HG03066 (cell line): ENCODE measurements at regions not wholly inside any gene's neighbourhood (a gene's known extent, or its start where the extent isn't known, plus 50 kb on each side); places are given as distances from the start of the nearest gene placed in this dataset.
A peak's percentile ranks its signal among the peaks of the same experiment; 100 is the strongest.

Source experiments
- ATAC-seq: cut with Tn5 transposase; IDR thresholded peaks from one replicate; pipeline ENCODE4 v1.9.1; 2021; ENCODE audit warnings: low read depth; ENCODE audit not compliant: unreplicated experiment

GRCh38 chr3:31240874-31241273 lies 291.9 kb upstream of the STT3B start:
- no peak for ATAC-seq

GRCh38 chr3:31241533-31241932 lies 291.2 kb upstream of the STT3B start:
- no peak for ATAC-seq

GRCh38 chr3:31242026-31242960 lies 290.4 kb upstream of the STT3B start:
- ATAC-seq, result peak; percentile 41

GRCh38 chr3:31244929-31245817 lies 287.6 kb upstream of the STT3B start:
- no peak for ATAC-seq

GRCh38 chr3:31246293-31247062 lies 286.2 kb upstream of the STT3B start:
- no peak for ATAC-seq

- no peak for ATAC-seq
Observed at GRCh38 chr3:31247063-31247447, 285.7 kb upstream of the STT3B start.

- ATAC-seq, result peak; percentile 43
Observed at GRCh38 chr3:31247850-31248562, 284.7 kb upstream of the STT3B start.

GRCh38 chr3:31248563-31248992 lies 284.1 kb upstream of the STT3B start:
- ATAC-seq, result peak; percentile 5

- no peak for ATAC-seq
Observed at GRCh38 chr3:31249545-31249944, 283.2 kb upstream of the STT3B start.

- ATAC-seq, result no peak
Observed at GRCh38 chr3:31250116-31250777, 282.5 kb upstream of the STT3B start.

- no peak for ATAC-seq
Observed at GRCh38 chr3:31251083-31251482, 281.6 kb upstream of the STT3B start.

- ATAC-seq, result no peak
Observed at GRCh38 chr3:31252216-31253185, 280.2 kb upstream of the STT3B start.

GRCh38 chr3:31253782-31254181 lies 278.9 kb upstream of the STT3B start:
- ATAC-seq, result no peak

GRCh38 chr3:31254483-31254882 lies 278.2 kb upstream of the STT3B start:
- ATAC-seq, result no peak

GRCh38 chr3:31255007-31255581 lies 277.6 kb upstream of the STT3B start:
- ATAC-seq, result no peak

GRCh38 chr3:31262201-31262600 lies 270.5 kb upstream of the STT3B start:
- ATAC-seq, result no peak

GRCh38 chr3:31263897-31264296 lies 268.8 kb upstream of the STT3B start:
- no peak for ATAC-seq
